HUES48 (cell line): ENCODE measurements at regions not wholly inside any gene's neighbourhood (a gene's known extent, or its start where the extent isn't known, plus 50 kb on each side); places are given as distances from the start of the nearest gene placed in this dataset.

Experiments used
- H3K27ac ChIP-seq: one replicate; pipeline ENCODE4 v1.7.0; 2013; ENCODE audit warnings: low read depth, low read length, inconsistent platforms
- H3K27me3 ChIP-seq: 2 replicates; pipeline ENCODE4 v1.6.1; 2013; ENCODE audit warnings: mild to moderate bottlenecking, low read length; ENCODE audit not compliant: control insufficient read depth, insufficient read depth
- H3K36me3 ChIP-seq: 2 replicates; pipeline ENCODE4 v1.6.1; 2013; ENCODE audit warnings: low read length; ENCODE audit not compliant: control insufficient read depth, insufficient read depth
- H3K4me1 ChIP-seq: 2 replicates; pipeline ENCODE4 v1.6.1; 2013; ENCODE audit warnings: mild to moderate bottlenecking, low read length; ENCODE audit not compliant: control insufficient read depth, insufficient read depth
- H3K4me3 ChIP-seq: 2 replicates; pipeline ENCODE4 v1.5.1; 2013; ENCODE audit warnings: mild to moderate bottlenecking, low read depth, low read length
- H3K9ac ChIP-seq: 2 replicates; pipeline ENCODE4 v1.6.1; 2013; ENCODE audit warnings: mild to moderate bottlenecking, low read depth, low read length, moderate library complexity
- H3K9me3 ChIP-seq: 2 replicates; pipeline ENCODE4 v1.6.1; 2013; ENCODE audit warnings: low read length; ENCODE audit not compliant: control insufficient read depth, insufficient read depth

GRCh38 chr17:53278466-53278865 is 544.3 kb upstream of the KIF2B start:
- no peaks in the 10 kb centered on the region for H3K36me3 ChIP-seq
- no peaks in the 10 kb centered on the region; the same call in 1 of the 2 replicates for H3K4me1 ChIP-seq
- no peak overlapping the region for H3K27ac ChIP-seq
- no peak overlapping the region for H3K4me3 ChIP-seq
- no peak overlapping the region for H3K9ac ChIP-seq
- H3K9me3 ChIP-seq = no peaks in the 10 kb centered on the region
- H3K27me3 ChIP-seq = no peaks in the 10 kb centered on the region

GRCh38 chr17:53273126-53273525 is 549.6 kb upstream of the KIF2B start:
- H3K4me3 ChIP-seq = no peak overlapping the region
- H3K27ac ChIP-seq = no peak overlapping the region
- peaks cover 4% of the 10 kb centered on the region; the same call in 1 of the 2 replicates for H3K4me1 ChIP-seq
- H3K36me3 ChIP-seq = no peaks in the 10 kb centered on the region
- H3K9ac ChIP-seq = no peak overlapping the region
- no peaks in the 10 kb centered on the region for H3K9me3 ChIP-seq
- H3K27me3 ChIP-seq = no peaks in the 10 kb centered on the region

- H3K9me3 ChIP-seq = no peaks in the 10 kb centered on the region
These were observed 551.8 kb upstream of the KIF2B start for GRCh38 chr17:53270936-53271335.

GRCh38 chr17:53264730-53265129 is 558.0 kb upstream of the KIF2B start:
- Histone ChIP-seq H3K9ac (no peak overlapping the region), H3K9me3 (no peaks in the 10 kb centered on the region), H3K4me1 (no peaks in the 10 kb centered on the region), H3K27ac (no peak overlapping the region), H3K27me3 (no peaks in the 10 kb centered on the region), H3K36me3 (no peaks in the 10 kb centered on the region), H3K4me3 (no peak overlapping the region)

More at GRCh38 chr17:53270936-53271335, 551.8 kb upstream of the KIF2B start:
- H3K4me3 ChIP-seq = no peak overlapping the region
- H3K4me1 ChIP-seq = peaks cover 4% of the 10 kb centered on the region; the same call in 1 of the 2 replicates
- H3K27me3 ChIP-seq = no peaks in the 10 kb centered on the region
- no peak overlapping the region for H3K27ac ChIP-seq
- no peaks in the 10 kb centered on the region for H3K36me3 ChIP-seq
- H3K9ac ChIP-seq = no peak overlapping the region

GRCh38 chr17:53253956-53254597 is 568.6 kb upstream of the KIF2B start:
- Histone ChIP-seq H3K27ac (no peak overlapping the region), H3K27me3 (no peaks in the 10 kb centered on the region), H3K9me3 (no peaks in the 10 kb centered on the region)

GRCh38 chr17:53249036-53249435 is 573.7 kb upstream of the KIF2B start:
- Histone ChIP-seq H3K9me3 (no peaks in the 10 kb centered on the region), H3K27me3 (no peaks in the 10 kb centered on the region), H3K9ac (no peak overlapping the region), H3K4me3 (no peak overlapping the region), H3K4me1 (no peaks in the 10 kb centered on the region), H3K27ac (no peak overlapping the region), H3K36me3 (no peaks in the 10 kb centered on the region)

More at GRCh38 chr17:53253956-53254597, 568.6 kb upstream of the KIF2B start:
- Histone ChIP-seq H3K4me3 (no peak overlapping the region), H3K9ac (no peak overlapping the region), H3K36me3 (no peaks in the 10 kb centered on the region), H3K4me1 (no peaks in the 10 kb centered on the region)

- Histone ChIP-seq H3K4me3 (no peak overlapping the region), H3K9ac (no peak overlapping the region), H3K27me3 (no peaks in the 10 kb centered on the region), H3K36me3 (no peaks in the 10 kb centered on the region), H3K9me3 (no peaks in the 10 kb centered on the region), H3K4me1 (no peaks in the 10 kb centered on the region), H3K27ac (no peak overlapping the region)
These were observed 588.6 kb upstream of the KIF2B start for GRCh38 chr17:53234138-53234537.

- Histone ChIP-seq H3K9me3 (no peaks in the 10 kb centered on the region), H3K36me3 (no peaks in the 10 kb centered on the region), H3K9ac (no peak overlapping the region), H3K27me3 (no peaks in the 10 kb centered on the region), H3K27ac (no peak overlapping the region), H3K4me1 (0 out of 2 replicates have a peak, but pooled peaks cover 2% of the 10 kb centered on the region), H3K4me3 (no peak overlapping the region)
These were observed 595.2 kb upstream of the KIF2B start for GRCh38 chr17:53227514-53227913.

GRCh38 chr17:53227111-53227510 is 595.6 kb upstream of the KIF2B start:
- Histone ChIP-seq H3K9ac (no peak overlapping the region), H3K36me3 (no peaks in the 10 kb centered on the region), H3K27me3 (no peaks in the 10 kb centered on the region), H3K27ac (no peak overlapping the region), H3K4me3 (no peak overlapping the region), H3K9me3 (no peaks in the 10 kb centered on the region), H3K4me1 (0 out of 2 replicates have a peak, but pooled peaks cover 2% of the 10 kb centered on the region)

GRCh38 chr17:53219821-53220220 is 602.9 kb upstream of the KIF2B start:
- Histone ChIP-seq H3K4me1 (no peaks in the 10 kb centered on the region), H3K36me3 (no peaks in the 10 kb centered on the region), H3K4me3 (no peak overlapping the region), H3K27me3 (no peaks in the 10 kb centered on the region), H3K9me3 (peaks cover 5% of the 10 kb centered on the region; the same call in 1 of the 2 replicates), H3K9ac (no peak overlapping the region), H3K27ac (no peak overlapping the region)

GRCh38 chr17:53218723-53219122 is 604.0 kb upstream of the KIF2B start:
- Histone ChIP-seq H3K4me3 (no peak overlapping the region), H3K36me3 (no peaks in the 10 kb centered on the region), H3K9ac (no peak overlapping the region), H3K4me1 (no peaks in the 10 kb centered on the region), H3K9me3 (peaks cover 5% of the 10 kb centered on the region; the same call in 1 of the 2 replicates), H3K27me3 (no peaks in the 10 kb centered on the region), H3K27ac (no peak overlapping the region)
